HepG2 (cell line): ENCODE measurements at regions not wholly inside any gene's neighbourhood (a gene's known extent, or its start where the extent isn't known, plus 50 kb on each side); places are given as distances from the start of the nearest gene placed in this dataset.

Experiments
- ATAC-seq: fragments of 200-7000 bp; cut with Tn5 transposase; 3 replicates; pipeline ENCODE4 v1.9.1; 2020; ENCODE audit warnings: mild to moderate bottlenecking, moderate library complexity
- BruUV-seq: library from RNA; stranded (reverse); fragments of 400-500 nt; replicated peaks from 2 replicates; lab custom pipeline; 2021; lab: Mats Ljungman, UMichigan
- CTCF ChIA-PET: fragments of 300-600 bp; formaldehyde crosslinking; extraction: SDS; loops from one replicate; lab custom pipeline; 2021; ENCODE audit warnings: low total read pairs, inconsistent platforms, low intra/inter-chr PET ratio; lab: Yijun Ruan, JAX
- POLR2A ChIA-PET: fragments of 350-600 bp; sonication (Branson Sonifier 250); formaldehyde crosslinking; loops from one replicate; lab custom pipeline; 2020; ENCODE audit warnings: antibody characterized with exemption, inconsistent platforms; lab: Yijun Ruan, JAX
- DNase-seq: peaks from one replicate; pipeline ENCODE4 v3.0.0-alpha.2; 2015; ENCODE audit warnings: low spot score
- FAIRE-seq: peaks from 3 replicates; lab custom pipeline; 2011; peaks lifted over from hg19 to GRCh38; lab: Jason Lieb, UNC
- H2AFZ ChIP-seq: one replicate; pipeline ENCODE4 v1.6.1; 2011; ENCODE audit warnings: low read length, inconsistent platforms
- H3K27ac ChIP-seq: fragments of 300-600 bp; 3 replicates; pipeline ENCODE4 v1.8.0; 2011; ENCODE audit warnings: mixed run types, mild to moderate bottlenecking, mixed read lengths, low read length, inconsistent platforms; ENCODE audit not compliant: insufficient read depth; ENCODE audit errors: extremely low read length
- H3K27me3 ChIP-seq, 2 experiments: fragments of 200-600 bp in 1 of 2; 2 replicates in 1 of 2; 3 replicates in 1 of 2; pipeline versions ENCODE4 v1.6.0 to v1.8.0; 2011; ENCODE audit warnings: low read length in 2 of 2, mild to moderate bottlenecking in 2 of 2, moderate library complexity in 2 of 2, inconsistent platforms in 1 of 2; ENCODE audit not compliant: insufficient read depth in 2 of 2, control insufficient read depth in 1 of 2
- H3K36me3 ChIP-seq, 2 experiments: fragments of 200-600 bp in 1 of 2; replicated peaks in 1 of 2; 2 replicates in 1 of 2; 3 replicates in 1 of 2; pipeline versions ENCODE4 v1.5.1 to v1.8.0; 2011; ENCODE audit warnings: low read length in 2 of 2, inconsistent platforms in 1 of 2; ENCODE audit not compliant: insufficient read depth in 2 of 2, control insufficient read depth in 1 of 2
- H3K4me1 ChIP-seq: 2 replicates; pipeline ENCODE4 v1.5.1; 2012; ENCODE audit warnings: low read length, inconsistent platforms; ENCODE audit not compliant: insufficient read depth
- H3K4me2 ChIP-seq: 2 replicates; pipeline ENCODE4 v1.6.0; 2011; ENCODE audit warnings: low read depth, low read length, inconsistent platforms
- H3K4me3 ChIP-seq, 3 experiments: fragments of 200-600 bp in 1 of 3; sonication (generic), shearing (Covaris generic) in 1 of 3; replicated peaks in 1 of 3; 2 replicates each; pipeline ENCODE4 v1.5.1; 2011 to 2016; ENCODE audit warnings: low read length in 3 of 3, inconsistent platforms in 2 of 3, low read depth in 2 of 3, mild to moderate bottlenecking in 2 of 3, control low read depth in 1 of 3, mixed read lengths in 1 of 3; ENCODE audit not compliant: insufficient read depth in 1 of 3
- H3K79me2 ChIP-seq: one replicate; pipeline ENCODE4 v1.6.1; 2011; ENCODE audit warnings: low read length, inconsistent platforms; ENCODE audit not compliant: insufficient read depth
- H3K9ac ChIP-seq: 2 replicates; pipeline ENCODE4 v1.6.0; 2011; ENCODE audit warnings: mild to moderate bottlenecking, low read depth, low read length, inconsistent platforms; ENCODE audit not compliant: insufficient read depth
- H3K9me3 ChIP-seq: 2 replicates; pipeline ENCODE4 v1.5.1; 2012; ENCODE audit warnings: mild to moderate bottlenecking, low read length
- H4K20me1 ChIP-seq: 2 replicates; pipeline ENCODE4 v1.6.0; 2011; ENCODE audit warnings: inconsistent platforms, mild to moderate bottlenecking, low read length, moderate library complexity; ENCODE audit not compliant: insufficient read depth
- ATF5 ChIP-seq: sonication (generic); formaldehyde crosslinking; IDR thresholded peaks from 2 replicates; pipeline ENCODE4 v1.4.0; 2020; ENCODE audit warnings: mild to moderate bottlenecking, low read depth, missing genetic modification reagents
- CC2D1A ChIP-seq: sonication (generic); formaldehyde crosslinking; IDR thresholded peaks from 2 replicates; pipeline ENCODE4 v1.8.1; 2023; ENCODE audit warnings: mild to moderate bottlenecking, missing genetic modification reagents
- EP300 ChIP-seq, 3 experiments: sonication (generic) in 1 of 3; formaldehyde crosslinking in 1 of 3; IDR thresholded peaks; 2 replicates each; pipeline versions ENCODE4 v1.5.1 to v1.6.1; 2011 to 2020; ENCODE audit warnings: low read depth in 2 of 3, low read length in 2 of 3, borderline replicate concordance in 1 of 3, improper control_type of control experiment in 1 of 3, mild to moderate bottlenecking in 1 of 3, missing genetic modification reagents in 1 of 3, moderate library complexity in 1 of 3
- GPBP1L1 ChIP-seq: sonication (generic); formaldehyde crosslinking; IDR thresholded peaks from 2 replicates; pipeline ENCODE4 v1.5.0; 2020; ENCODE audit warnings: mild to moderate bottlenecking, missing genetic modification reagents
- JARID2 ChIP-seq: sonication (generic); formaldehyde crosslinking; IDR thresholded peaks from 2 replicates; pipeline ENCODE4 v1.8.1; 2023; ENCODE audit warnings: missing genetic modification reagents, inconsistent platforms; ENCODE audit not compliant: insufficient replicate concordance
- JUN ChIP-seq: sonication (generic); formaldehyde crosslinking; IDR thresholded peaks from 2 replicates; pipeline ENCODE4 v1.4.0; 2020; ENCODE audit warnings: mild to moderate bottlenecking, missing genetic modification reagents
- KAT2B ChIP-seq: fragments of 150-350 bp; IDR thresholded peaks from 2 replicates; pipeline ENCODE4 v1.6.1; 2014; ENCODE audit warnings: low read depth, low read length, borderline replicate concordance
- PHF8 ChIP-seq: sonication (generic); formaldehyde crosslinking; IDR thresholded peaks from 2 replicates; pipeline ENCODE4 v1.5.0; 2020; ENCODE audit warnings: missing genetic modification reagents
- RAD51 ChIP-seq: fragments of 450-650 bp; IDR thresholded peaks from 2 replicates; pipeline ENCODE4 v1.6.1; 2016; ENCODE audit warnings: borderline replicate concordance
- SOX6 ChIP-seq, 2 experiments: fragments of 450-650 bp in 1 of 2; sonication (generic) in 1 of 2; formaldehyde crosslinking in 1 of 2; IDR thresholded peaks; 2 replicates each; pipeline versions ENCODE4 v1.4.0 to v1.6.1; 2017 to 2020; ENCODE audit warnings: antibody characterized with exemption in 1 of 2, mild to moderate bottlenecking in 1 of 2, missing genetic modification reagents in 1 of 2
- SRSF4 ChIP-seq: fragments of 200-400 bp; formaldehyde crosslinking; IDR thresholded peaks from one replicate; pipeline ENCODE4 v1.6.1; 2018; ENCODE audit warnings: mild to moderate bottlenecking, low read depth, low read length, moderate library complexity; ENCODE audit not compliant: poor library complexity, severe bottlenecking
- TGIF2 ChIP-seq: IDR thresholded peaks from 2 replicates; pipeline ENCODE4 v1.6.1; 2016; ENCODE audit warnings: control low read depth, missing compliant biosample characterization
- ZBTB3 ChIP-seq: sonication (generic); formaldehyde crosslinking; IDR thresholded peaks from 2 replicates; pipeline ENCODE4 v1.4.0; 2020; ENCODE audit warnings: low read depth, mild to moderate bottlenecking, moderate library complexity, missing genetic modification reagents, borderline replicate concordance
- ZNF431 ChIP-seq: sonication (generic); formaldehyde crosslinking; IDR thresholded peaks from 2 replicates; pipeline ENCODE4 v1.9.0; 2022; ENCODE audit warnings: missing genetic modification reagents, low read depth, mild to moderate bottlenecking, borderline replicate concordance
- ZNF558 ChIP-seq: sonication (generic); formaldehyde crosslinking; IDR thresholded peaks from 2 replicates; pipeline ENCODE4 v1.9.0; 2022; ENCODE audit warnings: mild to moderate bottlenecking, missing genetic modification reagents, borderline replicate concordance
- ZNF709 ChIP-seq: sonication (generic); formaldehyde crosslinking; IDR thresholded peaks from 2 replicates; pipeline ENCODE4 v1.5.0; 2020; ENCODE audit warnings: mild to moderate bottlenecking, missing genetic modification reagents
- WGBS: methylation state at CpG from one replicate; pipeline ENCODE4 v1.1.6; 2017; ENCODE audit warnings: low lambda C conversion rate; 5-methylcytosine and 5-hydroxymethylcytosine counted together
- in situ Hi-C: cut with HindIII; loops from 2 replicates; pipeline ENCODE4 v1.10.0; 2017; ENCODE audit warnings: low pct_unique_long_range_greater_than_20kb; ENCODE audit not compliant: extremely low pct_ligation_motif_present
- intact Hi-C: fragments of 100-400 bp; cut with micrococcal nuclease; formaldehyde crosslinking; loops from one replicate; pipeline ENCODE4 v1.10.0; 2022; ENCODE audit not compliant: unreplicated experiment

- Histone ChIP-seq H4K20me1 (no peaks in the 10 kb centered on the region), H3K4me2 (no peak overlapping the region), H3K9ac (no peak overlapping the region), H3K79me2 (no peaks in the 10 kb centered on the region), H3K9me3 (no peaks in the 10 kb centered on the region), H3K4me1 (no peaks in the 10 kb centered on the region), H3K4me3 (no peak overlapping the region), H3K36me3 (no peaks in the 10 kb centered on the region), H3K27ac (no peak overlapping the region), H2AFZ (no peak overlapping the region), H3K27me3 (no peaks in the 10 kb centered on the region)
- FAIRE-seq: no peak
- CTCF ChIA-PET: no interaction called here
- 0% methylated on average over 1 of the region's 1 CpG for WGBS
- POLR2A ChIA-PET: no interaction called here
- in situ Hi-C loops (no loop called here), intact Hi-C loops (no loop called here)
- no peak for DNase-seq
- no peak for ATAC-seq
- no TSS peak for BruUV-seq
- no peak for TF ChIP-seq TGIF2
- no peak for TF ChIP-seq RAD51
- no peak for TF ChIP-seq SRSF4
- TF ChIP-seq JARID2 (CRISPR knock-in tag): no peak
- TF ChIP-seq EP300 (IDR thresholded peaks at IDR 0.05; ENCODE audit: low read depth in 2 of 2, low read length in 2 of 2): no peak
- no peak for TF ChIP-seq EP300 (CRISPR knock-in tag; IDR thresholded peaks at IDR 0.05; ENCODE audit: borderline replicate concordance)
- TF ChIP-seq PHF8 (CRISPR knock-in tag): no peak
- TF ChIP-seq ZNF431 (CRISPR knock-in tag): no peak
- TF ChIP-seq GPBP1L1 (CRISPR knock-in tag): no peak
- no peak for TF ChIP-seq KAT2B
- no peak for TF ChIP-seq SOX6 (IDR thresholded peaks at IDR 0.05)
- TF ChIP-seq SOX6 (CRISPR knock-in tag; IDR thresholded peaks at IDR 0.05): no peak
- no peak for TF ChIP-seq ATF5 (CRISPR knock-in tag)
- no peak for TF ChIP-seq ZNF558 (CRISPR knock-in tag)
- no peak for TF ChIP-seq ZBTB3 (CRISPR knock-in tag)
- TF ChIP-seq JUN (CRISPR knock-in tag): no peak
- TF ChIP-seq ZNF709 (CRISPR knock-in tag): no peak
- TF ChIP-seq CC2D1A (CRISPR knock-in tag): no peak
Observed at GRCh38 chr2:160907738-160908137, 252.5 kb upstream of the TANK start.
